ENCODE measurements at regions not wholly inside any gene's neighbourhood (a gene's known extent, or its start where the extent isn't known, plus 50 kb on each side); places are given as distances from the start of the nearest gene placed in this dataset.

GRCh38 chr17:70562137-70562536 is 392.8 kb downstream of the KCNJ2 start:
- TF ChIP-seq, protein P1, sequence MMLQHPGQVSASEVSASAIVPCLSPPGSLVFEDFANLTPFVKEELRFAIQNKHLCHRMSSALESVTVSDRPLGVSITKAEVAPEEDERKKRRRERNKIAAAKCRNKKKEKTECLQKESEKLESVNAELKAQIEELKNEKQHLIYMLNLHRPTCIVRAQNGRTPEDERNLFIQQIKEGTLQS (IDR thresholded peaks at IDR 0.05): no peak
- TF ChIP-seq CTCF (IDR thresholded peaks at IDR 0.05; ENCODE audit: low read depth, low read length, missing input control): no peak
- no peak for TF ChIP-seq GABPA (IDR thresholded peaks at IDR 0.05 in 1 of 2, conservative IDR thresholded peaks at IDR 0.05 in 1 of 2)
- TF ChIP-seq HNF4G (IDR thresholded peaks at IDR 0.05): no peak
- TF ChIP-seq JUND (IDR thresholded peaks at IDR 0.05): no peak
- TF ChIP-seq, protein P2, sequence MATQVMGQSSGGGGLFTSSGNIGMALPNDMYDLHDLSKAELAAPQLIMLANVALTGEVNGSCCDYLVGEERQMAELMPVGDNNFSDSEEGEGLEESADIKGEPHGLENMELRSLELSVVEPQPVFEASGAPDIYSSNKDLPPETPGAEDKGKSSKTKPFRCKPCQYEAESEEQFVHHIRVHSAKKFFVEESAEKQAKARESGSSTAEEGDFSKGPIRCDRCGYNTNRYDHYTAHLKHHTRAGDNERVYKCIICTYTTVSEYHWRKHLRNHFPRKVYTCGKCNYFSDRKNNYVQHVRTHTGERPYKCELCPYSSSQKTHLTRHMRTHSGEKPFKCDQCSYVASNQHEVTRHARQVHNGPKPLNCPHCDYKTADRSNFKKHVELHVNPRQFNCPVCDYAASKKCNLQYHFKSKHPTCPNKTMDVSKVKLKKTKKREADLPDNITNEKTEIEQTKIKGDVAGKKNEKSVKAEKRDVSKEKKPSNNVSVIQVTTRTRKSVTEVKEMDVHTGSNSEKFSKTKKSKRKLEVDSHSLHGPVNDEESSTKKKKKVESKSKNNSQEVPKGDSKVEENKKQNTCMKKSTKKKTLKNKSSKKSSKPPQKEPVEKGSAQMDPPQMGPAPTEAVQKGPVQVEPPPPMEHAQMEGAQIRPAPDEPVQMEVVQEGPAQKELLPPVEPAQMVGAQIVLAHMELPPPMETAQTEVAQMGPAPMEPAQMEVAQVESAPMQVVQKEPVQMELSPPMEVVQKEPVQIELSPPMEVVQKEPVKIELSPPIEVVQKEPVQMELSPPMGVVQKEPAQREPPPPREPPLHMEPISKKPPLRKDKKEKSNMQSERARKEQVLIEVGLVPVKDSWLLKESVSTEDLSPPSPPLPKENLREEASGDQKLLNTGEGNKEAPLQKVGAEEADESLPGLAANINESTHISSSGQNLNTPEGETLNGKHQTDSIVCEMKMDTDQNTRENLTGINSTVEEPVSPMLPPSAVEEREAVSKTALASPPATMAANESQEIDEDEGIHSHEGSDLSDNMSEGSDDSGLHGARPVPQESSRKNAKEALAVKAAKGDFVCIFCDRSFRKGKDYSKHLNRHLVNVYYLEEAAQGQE (IDR thresholded peaks at IDR 0.05): no peak
- TF ChIP-seq RAD21 (IDR thresholded peaks at IDR 0.05): no peak
- no peak for TF ChIP-seq TAF1 (conservative IDR thresholded peaks at IDR 0.05)
- TF ChIP-seq FOXA1 (IDR thresholded peaks at IDR 0.05): no peak
- no peak for TF ChIP-seq EGR1 (IDR thresholded peaks at IDR 0.05; ENCODE audit: low read depth in 2 of 2)

All from liver (tissue), 3 donors.